Fibroblast of lung (primary cell): ENCODE measurements at regions not wholly inside any gene's neighbourhood (a gene's known extent, or its start where the extent isn't known, plus 50 kb on each side); places are given as distances from the start of the nearest gene placed in this dataset.

ENCODE experiments used
- DNase-seq, 2 donors: peaks; one replicate each; pipeline versions ENCODE4 v3.0.0 to v3.0.0-alpha.2; 2010; ENCODE audit warnings: low read depth in 2 of 2
- H2AFZ ChIP-seq: 2 replicates; pipeline ENCODE4 v1.5.1; 2012; ENCODE audit warnings: low read length, control low read depth, inconsistent platforms
- H3K27ac ChIP-seq: 2 replicates; pipeline ENCODE4 v1.5.1; 2011; ENCODE audit warnings: low read length, control low read depth; ENCODE audit not compliant: insufficient read depth
- H3K27me3 ChIP-seq: 2 replicates; pipeline ENCODE4 v1.5.1; 2011; ENCODE audit warnings: mild to moderate bottlenecking, low read length; ENCODE audit not compliant: control insufficient read depth, insufficient read depth
- H3K36me3 ChIP-seq: 2 replicates; pipeline ENCODE4 v1.5.1; 2011; ENCODE audit warnings: low read length; ENCODE audit not compliant: control insufficient read depth, insufficient read depth
- H3K4me1 ChIP-seq: 2 replicates; pipeline ENCODE4 v1.5.1; 2011; ENCODE audit warnings: low read length; ENCODE audit not compliant: control insufficient read depth, insufficient read depth; ENCODE audit errors: extremely low read depth
- H3K4me2 ChIP-seq: 2 replicates; pipeline ENCODE4 v1.5.1; 2011; ENCODE audit warnings: low read length, control low read depth; ENCODE audit not compliant: insufficient read depth; ENCODE audit errors: extremely low read depth
- H3K4me3 ChIP-seq, 4 experiments: fragments of 200-600 bp in 1 of 4; sonication (generic) in 1 of 4; replicated peaks in 1 of 4; 2 replicates each; pipeline ENCODE4 v1.5.1; 2011 to 2016; ENCODE audit warnings: low read length in 4 of 4, low read depth in 3 of 4, mild to moderate bottlenecking in 3 of 4, control low read depth in 2 of 4, inconsistent platforms in 1 of 4, mixed read lengths in 1 of 4; ENCODE audit not compliant: insufficient read depth in 1 of 4; ENCODE audit errors: control extremely low read depth in 1 of 4
- H3K79me2 ChIP-seq: 2 replicates; pipeline ENCODE4 v1.5.1; 2012; ENCODE audit warnings: mild to moderate bottlenecking, low read length, inconsistent platforms; ENCODE audit not compliant: control insufficient read depth, insufficient read depth
- H3K9ac ChIP-seq: 2 replicates; pipeline ENCODE4 v1.5.1; 2011; ENCODE audit warnings: mild to moderate bottlenecking, low read length, control low read depth; ENCODE audit not compliant: insufficient read depth
- H3K9me3 ChIP-seq: 2 replicates; pipeline ENCODE4 v1.5.1; 2012; ENCODE audit warnings: low read depth, low read length; ENCODE audit not compliant: control insufficient read depth, insufficient read depth
- H4K20me1 ChIP-seq: 2 replicates; pipeline ENCODE4 v1.5.1; 2011; ENCODE audit warnings: low read length; ENCODE audit not compliant: control insufficient read depth, insufficient read depth; ENCODE audit errors: extremely low read depth
- CTCF ChIP-seq, 2 donors: IDR thresholded peaks in 1 of 2; conservative IDR thresholded peaks in 1 of 2; 1 replicate in 1 of 2; 2 replicates in 1 of 2; pipeline ENCODE4 v1.5.1; 2011 to 2012; ENCODE audit warnings: low read length in 2 of 2, control low read depth in 1 of 2, inconsistent platforms in 1 of 2, low read depth in 1 of 2, mild to moderate bottlenecking in 1 of 2
- EZH2 ChIP-seq: IDR thresholded peaks from 2 replicates; pipeline ENCODE4 v1.5.1; 2012; ENCODE audit warnings: low read length, control low read depth, mild to moderate bottlenecking; ENCODE audit errors: missing control alignments

GRCh38 chr12:67006610-67007009 lies 262.5 kb upstream of the CAND1 start:
- Histone ChIP-seq H2AFZ (no peak overlapping the region), H3K36me3 (no peaks in the 10 kb centered on the region), H3K9me3 (no peaks in the 10 kb centered on the region), H3K9ac (no peak overlapping the region), H3K4me2 (no peak overlapping the region), H3K27ac (no peak overlapping the region), H4K20me1 (no peaks in the 10 kb centered on the region), H3K79me2 (no peaks in the 10 kb centered on the region), H3K4me3 (no peak overlapping the region), H3K27me3 (no peaks in the 10 kb centered on the region), H3K4me1 (no peaks in the 10 kb centered on the region)
- TF ChIP-seq CTCF (conservative IDR thresholded peaks at IDR 0.05 in 1 of 2, IDR thresholded peaks at IDR 0.05 in 1 of 2; ENCODE audit: low read depth in 1 of 2, low read length in 2 of 2), result no peak
- TF ChIP-seq EZH2, result no peak
- DNase-seq, result no peak

- H3K36me3 ChIP-seq, result no peaks in the 10 kb centered on the region
- TF ChIP-seq CTCF (conservative IDR thresholded peaks at IDR 0.05 in 1 of 2, IDR thresholded peaks at IDR 0.05 in 1 of 2; ENCODE audit: low read depth in 1 of 2, low read length in 2 of 2) (no peak), EZH2 (no peak)
Measured at GRCh38 chr12:67014642-67015041, 254.5 kb upstream of the CAND1 start.

GRCh38 chr12:67018105-67018504 lies 251.1 kb upstream of the CAND1 start:
- no peak for DNase-seq
- Histone ChIP-seq H3K4me2 (no peak overlapping the region), H3K36me3 (no peaks in the 10 kb centered on the region), H3K27me3 (no peaks in the 10 kb centered on the region), H2AFZ (no peak overlapping the region), H3K79me2 (no peaks in the 10 kb centered on the region), H3K4me1 (no peaks in the 10 kb centered on the region), H3K4me3 (no peak overlapping the region), H3K27ac (no peak overlapping the region), H3K9me3 (no peaks in the 10 kb centered on the region), H3K9ac (no peak overlapping the region), H4K20me1 (no peaks in the 10 kb centered on the region)
- no peak for TF ChIP-seq CTCF (conservative IDR thresholded peaks at IDR 0.05 in 1 of 2, IDR thresholded peaks at IDR 0.05 in 1 of 2; ENCODE audit: low read depth in 1 of 2, low read length in 2 of 2)
- no peak for TF ChIP-seq EZH2

More at GRCh38 chr12:67014642-67015041, 254.5 kb upstream of the CAND1 start:
- no peaks in the 10 kb centered on the region for H4K20me1 ChIP-seq
- no peak for DNase-seq
- no peaks in the 10 kb centered on the region for H3K4me1 ChIP-seq
- H3K27me3 ChIP-seq, result no peaks in the 10 kb centered on the region
- H2AFZ ChIP-seq, result no peak overlapping the region
- H3K79me2 ChIP-seq, result no peaks in the 10 kb centered on the region
- no peak overlapping the region for H3K4me3 ChIP-seq
- H3K4me2 ChIP-seq, result no peak overlapping the region
- H3K9me3 ChIP-seq, result no peaks in the 10 kb centered on the region
- H3K9ac ChIP-seq, result no peak overlapping the region
- H3K27ac ChIP-seq, result no peak overlapping the region
